GM04503 (cell line): ENCODE measurements at regions not wholly inside any gene's neighbourhood (a gene's known extent, or its start where the extent isn't known, plus 50 kb on each side); places are given as distances from the start of the nearest gene placed in this dataset.
A peak's percentile ranks its signal among the peaks of the same experiment; 100 is the strongest.

Source experiments
- DNase-seq: peaks from one replicate; pipeline ENCODE4 v3.0.0-alpha.2; 2012; ENCODE audit warnings: low read depth

GRCh38 chr2:111652681-111653080 is 231.3 kb downstream of the ANAPC1 start:
- DNase-seq: no peak

DNA sequence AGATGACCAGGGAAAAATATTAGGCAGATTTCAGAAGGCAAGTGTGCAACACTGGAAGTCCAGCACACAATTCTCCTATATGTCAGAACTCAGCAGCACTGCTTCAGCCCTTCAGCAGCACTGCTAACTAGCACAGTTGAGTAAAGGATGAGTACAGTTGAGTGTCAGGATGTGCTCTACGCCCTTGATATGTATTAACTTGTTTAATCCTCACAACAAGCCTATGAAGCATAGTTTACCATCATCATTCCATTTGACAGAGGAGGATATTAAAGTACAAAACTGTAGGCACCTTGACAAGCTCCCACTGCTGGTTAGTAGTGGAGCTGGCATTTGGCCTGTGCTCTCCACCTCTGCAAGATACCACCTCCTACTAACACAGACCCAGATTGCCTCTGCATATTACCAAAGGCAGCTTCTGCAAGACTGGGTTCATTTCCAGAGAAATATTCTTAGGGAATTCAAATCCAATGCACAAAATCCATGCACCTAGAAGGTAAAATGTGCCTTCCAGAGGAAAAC is 230.8 kb downstream of the ANAPC1 start:
- no peak for DNase-seq

DNA sequence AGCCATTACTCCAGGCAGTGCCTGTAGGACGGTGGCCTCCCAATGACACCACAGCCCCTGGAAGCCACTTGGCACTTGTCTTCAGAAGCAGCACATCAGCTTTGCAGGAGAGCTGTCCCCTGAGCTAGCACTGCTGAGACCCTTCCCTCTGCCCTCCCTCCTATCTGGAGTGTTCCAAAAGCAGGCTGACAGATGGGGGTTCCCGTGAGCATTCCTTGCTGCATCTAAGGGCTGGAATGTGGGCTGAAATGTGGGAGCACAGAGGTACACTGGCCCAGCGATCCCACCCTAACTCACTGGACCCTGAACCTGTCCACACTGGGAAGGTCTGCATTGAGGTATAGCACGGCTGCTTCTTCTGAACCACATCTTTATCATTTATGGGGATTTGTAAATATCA is 230.1 kb downstream of the ANAPC1 start:
- DNase-seq: no peak

DNA sequence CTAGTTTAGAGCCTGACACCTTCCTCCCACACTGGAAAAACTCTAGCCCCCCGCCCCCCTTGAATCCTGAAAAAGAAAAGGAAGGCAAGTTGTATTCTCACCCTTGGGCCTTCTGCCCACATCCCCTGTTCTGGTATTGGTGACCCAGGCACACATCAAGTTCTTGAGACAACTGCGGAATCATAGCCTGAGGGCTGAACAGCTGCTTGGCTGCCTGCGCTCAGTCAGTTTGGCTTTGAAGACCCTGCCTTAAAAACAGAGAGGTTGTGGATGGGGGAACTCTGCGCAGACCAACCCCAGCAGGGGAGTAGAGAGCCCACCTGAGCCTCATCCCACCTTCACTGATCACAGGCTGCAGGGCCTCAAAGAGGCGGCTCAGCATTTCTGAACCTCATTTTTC is 229.2 kb downstream of the ANAPC1 start:
- DNase-seq: no peak

- DNase-seq: no peak
These were observed 227.6 kb downstream of the ANAPC1 start for GRCh38 chr2:111656436-111656835.

DNA sequence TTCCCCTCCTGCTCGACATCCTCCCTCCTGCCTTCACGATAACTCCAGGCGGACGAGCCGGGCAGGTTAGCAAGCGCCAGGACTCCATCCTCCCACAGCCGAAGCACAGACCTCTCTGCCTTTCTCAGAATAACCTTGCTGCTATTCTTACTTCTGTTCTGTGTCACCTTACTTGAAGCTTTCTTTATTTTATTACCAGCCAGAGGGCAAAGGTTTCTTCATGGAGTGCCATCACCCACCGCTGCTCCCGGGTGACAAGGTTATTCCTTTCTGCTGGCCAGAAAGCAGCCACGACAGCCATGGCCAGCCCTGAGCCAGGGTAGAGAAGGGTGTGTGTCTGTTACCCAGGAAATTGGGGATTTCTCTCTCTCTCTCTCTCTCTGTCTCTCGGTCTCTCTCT is 227.1 kb downstream of the ANAPC1 start:
- no peak for DNase-seq

GRCh38 chr2:111657351-111657975 is 226.5 kb downstream of the ANAPC1 start:
- DNase-seq: no peak

DNA sequence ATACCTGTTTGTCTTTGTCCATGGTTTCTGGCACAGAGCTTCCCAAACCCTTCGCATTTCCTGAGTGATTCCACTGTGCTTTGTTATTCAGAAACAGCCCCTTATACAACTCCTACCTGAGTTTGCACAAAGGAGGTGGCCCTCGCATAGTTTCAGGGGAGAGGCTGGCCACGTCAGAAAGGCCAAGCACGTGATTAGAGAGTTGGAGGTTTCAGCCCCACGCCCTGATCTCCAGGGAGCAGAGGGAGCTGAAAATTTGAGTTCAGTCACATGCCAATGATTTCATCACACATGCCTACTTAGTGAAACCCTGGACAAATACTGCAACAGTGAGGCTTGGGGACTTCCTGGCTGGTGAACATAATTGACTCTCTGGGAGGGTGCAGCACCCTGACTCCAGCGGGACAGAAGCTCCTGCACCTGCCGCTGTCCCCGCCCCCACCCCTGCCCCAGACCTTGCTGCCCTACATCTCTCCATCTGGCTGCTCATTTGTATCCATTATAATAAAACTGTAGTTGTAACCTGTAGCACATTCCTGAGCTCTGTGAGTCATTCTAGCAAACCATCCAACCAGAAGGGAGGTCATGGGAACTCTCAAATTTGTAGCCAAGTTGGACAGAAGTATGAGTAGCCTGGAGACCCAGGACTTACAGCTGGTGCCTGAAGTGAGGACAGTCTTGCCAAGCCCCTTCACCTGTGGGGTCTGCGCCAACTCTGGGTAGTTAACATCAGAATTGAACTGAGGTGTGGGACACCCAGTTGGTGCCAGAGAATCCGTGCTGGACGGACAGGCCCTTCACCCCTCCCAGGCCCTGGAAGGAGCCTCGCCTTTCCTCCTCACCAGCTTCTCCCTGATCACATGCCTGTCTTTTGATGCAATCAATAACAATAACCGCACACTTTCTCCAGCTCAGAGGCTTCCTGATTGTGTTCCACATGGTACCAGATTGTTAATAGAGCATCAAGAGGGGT is 224.3 kb downstream of the ANAPC1 start:
- peak; percentile 82 for DNase-seq

DNA sequence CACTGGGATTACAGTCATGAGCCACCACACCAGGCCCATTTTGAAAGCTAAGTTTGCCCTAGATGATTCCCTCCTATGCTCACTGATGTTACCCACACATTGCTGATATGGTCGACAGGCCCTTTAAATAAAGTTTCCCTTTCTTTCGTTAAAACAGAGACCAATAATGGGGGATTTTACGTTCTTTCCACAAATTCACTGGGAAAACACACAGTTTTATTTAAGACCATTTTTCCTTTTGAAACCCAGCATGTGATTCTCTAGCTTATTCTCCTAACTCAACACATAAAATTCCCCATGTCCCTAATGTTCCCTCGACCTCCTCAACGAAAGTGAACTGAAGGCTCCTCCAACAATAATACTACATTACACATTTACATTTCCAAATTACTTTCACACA is 223.2 kb downstream of the ANAPC1 start:
- no peak for DNase-seq

DNA sequence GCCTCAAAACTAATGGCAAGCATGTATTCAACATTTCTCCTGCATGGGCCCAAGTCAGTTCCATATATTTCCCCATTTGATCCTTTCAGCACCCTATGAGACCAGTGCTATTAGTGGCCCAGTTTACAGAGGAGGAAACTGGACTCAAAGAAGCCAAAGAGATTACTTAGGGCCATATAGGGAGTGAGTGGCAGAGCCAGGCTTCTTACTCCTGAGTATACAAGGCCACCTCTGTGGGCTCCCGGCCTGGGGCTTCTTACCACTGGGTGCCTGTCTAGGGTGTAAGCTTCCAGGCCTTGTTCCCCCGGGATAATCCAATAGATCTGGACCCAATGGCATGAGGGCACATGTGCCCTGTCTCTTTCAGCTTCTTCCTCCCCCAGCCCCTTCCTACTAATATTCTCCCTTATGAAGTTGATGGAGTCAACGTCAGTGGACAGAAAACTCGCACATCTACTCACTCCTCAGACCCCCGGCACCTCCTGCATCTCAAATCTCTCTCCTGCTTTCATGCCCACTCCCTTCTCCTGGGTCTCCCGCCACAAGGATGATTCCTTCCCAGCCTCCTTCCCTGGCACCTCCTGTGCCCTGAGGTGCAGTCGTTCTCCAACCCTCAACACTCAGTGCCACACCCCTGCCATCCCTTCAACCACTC is 222.6 kb downstream of the ANAPC1 start:
- DNase-seq: no peak

DNA sequence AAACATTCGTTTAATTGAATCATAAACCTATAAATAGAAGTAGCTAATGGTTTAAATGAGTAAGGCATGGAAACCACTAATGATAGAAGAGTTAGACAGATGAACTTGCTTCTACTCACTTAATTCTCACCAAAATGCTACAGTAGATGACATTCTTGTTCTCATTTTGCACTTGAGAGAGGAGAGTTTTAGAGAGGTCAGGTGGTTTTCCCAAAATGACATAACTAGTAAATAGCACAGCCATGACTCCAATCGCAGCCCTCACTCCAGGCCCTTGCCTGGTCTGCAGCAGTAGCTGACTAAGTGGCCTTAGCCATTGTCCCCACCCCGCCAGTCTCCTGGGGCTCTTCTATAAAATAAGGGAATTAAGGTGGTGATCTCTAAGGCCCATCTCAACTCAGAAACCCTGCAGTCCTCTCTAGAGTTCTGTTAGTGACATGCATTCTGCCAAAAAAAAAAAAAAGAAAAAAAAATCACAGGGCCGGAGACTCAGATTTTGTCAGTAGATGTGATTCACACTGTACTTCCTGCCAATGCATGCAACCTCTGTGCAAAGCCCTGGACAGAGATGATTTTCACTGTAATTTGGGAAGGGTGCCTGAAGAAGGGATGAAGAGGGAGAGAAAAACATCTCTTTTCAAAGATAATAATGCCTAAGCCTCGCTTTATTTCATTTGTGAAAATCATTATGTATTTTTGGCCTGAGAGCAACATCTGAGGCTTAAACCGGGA is 221.8 kb downstream of the ANAPC1 start:
- DNase-seq: peak; percentile 37

- no peak for DNase-seq
These were observed 221.1 kb downstream of the ANAPC1 start for GRCh38 chr2:111662771-111663470.

DNA sequence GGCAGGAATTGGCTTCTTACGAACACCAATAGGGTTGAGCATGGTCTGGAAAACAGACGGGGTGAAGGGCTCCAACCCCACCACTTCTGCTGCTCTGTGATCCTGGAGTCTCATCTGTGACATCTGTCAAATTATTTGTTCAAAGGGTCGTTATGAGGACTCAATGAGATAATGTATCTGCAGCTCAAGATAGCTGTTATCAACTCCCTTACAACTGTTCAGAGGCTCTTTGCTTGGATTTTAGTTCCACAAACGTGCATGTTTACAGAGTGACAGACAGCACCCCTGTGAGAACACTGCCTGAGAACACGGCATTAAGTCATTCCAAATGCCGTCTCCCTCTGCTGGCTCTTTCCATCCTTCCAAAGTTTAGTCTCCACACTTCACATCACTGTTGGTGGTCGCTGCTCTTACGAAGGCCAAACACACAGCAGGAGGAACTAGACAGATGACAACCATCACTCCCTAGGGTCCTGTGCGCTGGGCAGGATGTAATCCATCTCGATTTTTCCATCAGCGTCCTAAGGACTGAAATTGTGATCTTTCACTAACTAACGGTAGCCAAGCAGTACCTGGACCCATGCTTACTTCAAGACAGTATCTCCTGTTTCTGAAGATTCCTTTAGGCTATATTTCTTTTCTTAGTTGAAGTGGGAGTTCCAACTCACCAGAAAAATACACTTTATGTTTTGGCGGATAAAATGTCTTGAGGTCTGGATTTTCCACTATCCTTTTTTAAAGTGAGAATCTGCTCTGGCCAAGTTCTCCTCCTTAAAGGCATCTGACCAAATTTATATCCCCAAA is 220.3 kb downstream of the ANAPC1 start:
- no peak for DNase-seq

DNA sequence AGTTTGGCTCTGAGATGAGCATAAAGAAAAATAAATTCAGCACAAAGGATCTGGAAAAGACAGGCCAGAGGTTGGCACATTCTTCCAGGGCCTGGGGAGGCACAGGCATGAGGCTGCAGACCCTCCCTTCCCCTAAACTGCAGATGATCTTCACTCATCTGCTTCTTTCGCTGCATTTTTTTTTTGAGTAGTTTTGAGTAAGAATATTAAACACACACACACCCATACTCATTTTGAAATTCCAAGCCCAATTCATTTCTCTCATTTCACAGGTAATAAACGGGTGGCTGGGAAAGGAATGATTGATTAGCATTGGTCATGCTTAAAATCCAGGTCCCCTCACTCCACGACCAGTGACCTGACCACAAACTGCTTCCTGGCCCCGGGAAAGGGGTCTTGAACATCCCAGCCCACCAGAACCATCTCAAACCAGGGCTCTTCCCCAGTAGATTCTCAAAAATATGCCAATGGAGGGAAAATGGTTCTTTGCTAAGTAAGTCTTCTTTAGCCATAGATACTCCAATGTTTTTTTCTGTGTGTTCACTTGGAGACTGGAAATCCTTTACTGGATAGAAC is 219.6 kb downstream of the ANAPC1 start:
- no peak for DNase-seq

- DNase-seq: no peak
These were observed 219.0 kb downstream of the ANAPC1 start for GRCh38 chr2:111665011-111665410.

GRCh38 chr2:111665551-111666116 is 218.4 kb downstream of the ANAPC1 start:
- no peak for DNase-seq

DNA sequence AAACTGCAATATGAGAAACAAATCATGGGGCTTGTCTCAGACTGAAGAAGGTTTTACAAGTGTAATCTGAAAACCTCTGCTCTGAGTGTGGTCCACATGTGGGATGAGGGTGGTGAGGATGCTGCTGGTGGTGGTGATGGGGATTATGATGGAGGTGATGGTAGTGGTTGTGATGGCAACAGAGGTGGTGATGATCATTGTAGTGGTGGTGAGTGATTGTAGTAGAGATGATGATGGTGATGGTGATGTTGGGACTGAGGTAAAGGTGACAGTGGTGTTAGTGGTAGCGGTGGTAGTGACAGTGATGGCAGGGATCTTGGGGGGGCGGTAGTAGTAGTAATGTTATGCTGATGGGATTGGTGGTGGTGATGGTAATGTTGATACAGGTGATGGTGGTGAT is 217.8 kb downstream of the ANAPC1 start:
- DNase-seq: no peak

- DNase-seq: no peak
These were observed 217.0 kb downstream of the ANAPC1 start for GRCh38 chr2:111667001-111667400.

- peak; percentile 26 for DNase-seq
These were observed 216.3 kb downstream of the ANAPC1 start for GRCh38 chr2:111667542-111668273.
